Progenitor cell of endocrine pancreas (in vitro differentiated cells): ENCODE measurements at regions not wholly inside any gene's neighbourhood (a gene's known extent, or its start where the extent isn't known, plus 50 kb on each side); places are given as distances from the start of the nearest gene placed in this dataset.

Experiments used
- DNase-seq: peaks from one replicate; pipeline ENCODE4 v3.0.0; 2021; ENCODE audit warnings: low spot score; ENCODE audit not compliant: unreplicated experiment
- H3K27ac Mint-ChIP-seq: 2 replicates; pipeline ENCODE4 v1.8.0; 2021; ENCODE audit warnings: mild to moderate bottlenecking, moderate library complexity, mixed read lengths
- H3K27me3 Mint-ChIP-seq: 2 replicates; pipeline ENCODE4 v1.8.0; 2021; ENCODE audit warnings: mixed read lengths
- H3K36me3 Mint-ChIP-seq: 2 replicates; pipeline ENCODE4 v1.8.0; 2022; ENCODE audit warnings: mixed read lengths; ENCODE audit not compliant: insufficient read depth
- H3K4me1 Mint-ChIP-seq: 2 replicates; pipeline ENCODE4 v1.8.0; 2021; ENCODE audit warnings: low read depth, mixed read lengths
- H3K4me3 Mint-ChIP-seq: 2 replicates; pipeline ENCODE4 v1.8.0; 2021; ENCODE audit warnings: low read depth, mild to moderate bottlenecking, moderate library complexity, mixed read lengths
- H3K9me3 Mint-ChIP-seq: 2 replicates; pipeline ENCODE4 v1.8.0; 2021; ENCODE audit warnings: low read depth, mixed read lengths
- CTCF ChIP-seq: fragments of 200-600 bp; sonication (generic); IDR thresholded peaks from one replicate; pipeline ENCODE4 v1.5.0; 2021; ENCODE audit warnings: antibody characterized with exemption, mild to moderate bottlenecking; ENCODE audit not compliant: unreplicated experiment

- no peak for DNase-seq
- Mint-ChIP-seq H3K36me3 (no peaks in the 10 kb centered on the region), H3K9me3 (no peaks in the 10 kb centered on the region), H3K27ac (no peak overlapping the region), H3K27me3 (no peaks in the 10 kb centered on the region), H3K4me1 (peaks cover 1% of the 10 kb centered on the region), H3K4me3 (no peak overlapping the region)
- TF ChIP-seq CTCF, result no peak
Measured at GRCh38 chr4:129415004-129415403, 319.1 kb downstream of the C4orf33 start.

- Mint-ChIP-seq H3K4me1 (peaks cover 5% of the 10 kb centered on the region), H3K27me3 (no peaks in the 10 kb centered on the region), H3K9me3 (no peaks in the 10 kb centered on the region), H3K27ac (no peak overlapping the region), H3K36me3 (no peaks in the 10 kb centered on the region), H3K4me3 (no peak overlapping the region)
- DNase-seq, result no peak
- no peak for TF ChIP-seq CTCF
Measured at GRCh38 chr4:129420637-129421036, 324.7 kb downstream of the C4orf33 start.

GRCh38 chr4:129422277-129422676, 326.3 kb downstream of the C4orf33 start:
- Mint-ChIP-seq H3K4me1 (peaks cover 5% of the 10 kb centered on the region), H3K27me3 (no peaks in the 10 kb centered on the region), H3K27ac (no peak overlapping the region), H3K4me3 (no peak overlapping the region), H3K9me3 (no peaks in the 10 kb centered on the region), H3K36me3 (no peaks in the 10 kb centered on the region)
- no peak for DNase-seq
- TF ChIP-seq CTCF, result no peak

GRCh38 chr4:129428454-129428853, 332.5 kb downstream of the C4orf33 start:
- no peak for DNase-seq
- TF ChIP-seq CTCF, result no peak
- Mint-ChIP-seq H3K4me3 (no peak overlapping the region), H3K36me3 (no peaks in the 10 kb centered on the region), H3K27ac (no peak overlapping the region), H3K27me3 (no peaks in the 10 kb centered on the region), H3K9me3 (no peaks in the 10 kb centered on the region), H3K4me1 (no peaks in the 10 kb centered on the region)

- no peak overlapping the region for H3K4me3 Mint-ChIP-seq
- no peak overlapping the region for H3K27ac Mint-ChIP-seq
- no peaks in the 10 kb centered on the region for H3K27me3 Mint-ChIP-seq
- no peaks in the 10 kb centered on the region for H3K9me3 Mint-ChIP-seq
- no peak for TF ChIP-seq CTCF
- no peaks in the 10 kb centered on the region for H3K4me1 Mint-ChIP-seq
- no peak for DNase-seq
- no peaks in the 10 kb centered on the region for H3K36me3 Mint-ChIP-seq
Measured at GRCh38 chr4:129429581-129430320, 333.8 kb downstream of the C4orf33 start.
